ENCODE measurements at regions not wholly inside any gene's neighbourhood (a gene's known extent, or its start where the extent isn't known, plus 50 kb on each side); places are given as distances from the start of the nearest gene placed in this dataset.

DNA sequence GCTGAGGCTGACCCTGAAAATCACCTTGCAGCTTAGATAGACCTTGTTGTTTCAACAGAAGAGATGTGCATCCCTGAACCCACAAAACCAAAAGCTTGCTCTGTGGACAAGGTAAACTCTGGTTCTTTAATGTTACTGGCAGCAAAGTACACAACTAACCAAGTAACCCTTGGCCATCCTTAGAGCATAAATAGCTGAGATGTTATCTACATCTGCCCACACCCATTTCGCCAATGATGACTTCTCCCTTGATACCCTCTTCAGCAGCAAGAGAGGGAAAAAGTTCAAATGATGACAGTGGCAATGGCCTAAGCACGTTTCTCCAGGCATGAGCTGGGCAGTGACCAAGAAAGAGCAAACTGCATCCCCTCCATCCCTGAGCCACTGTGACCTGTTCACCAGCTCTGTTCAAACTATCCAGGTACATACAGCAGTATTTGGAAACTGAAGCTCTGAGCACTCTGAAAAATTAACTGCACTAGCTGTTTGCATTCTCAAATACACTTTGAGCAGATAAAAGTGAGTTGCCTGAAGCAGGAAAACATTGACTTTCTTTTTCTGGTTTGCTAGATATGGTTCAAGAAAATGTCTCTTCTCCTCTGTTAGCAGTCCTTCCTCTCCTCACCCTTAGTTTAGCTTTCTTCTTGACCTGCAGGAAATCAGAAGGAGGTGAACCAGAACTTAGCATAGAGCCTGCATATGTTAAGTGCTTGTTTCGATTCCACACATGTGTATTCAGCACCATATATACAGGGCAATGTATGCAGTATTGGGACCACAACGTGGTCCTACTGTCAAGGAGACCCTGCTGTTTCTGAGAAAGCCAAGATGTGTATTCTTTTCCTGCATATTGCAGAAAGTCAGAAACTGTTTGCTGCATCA, 231.7 kb downstream of the FOXO1 start:
- Mint-ChIP-seq H3K9me3 (ENCODE audit: unreplicated experiment) (peaks cover 2% of the 10 kb centered on the region), H3K36me3 (ENCODE audit: low read depth, unreplicated experiment) (no peaks in the 10 kb centered on the region), H3K27ac (ENCODE audit: unreplicated experiment) (no peak overlapping the region), H3K4me3 (ENCODE audit: unreplicated experiment) (no peak overlapping the region), H3K27me3 (ENCODE audit: low read depth, unreplicated experiment) (peaks cover 2% of the 10 kb centered on the region), H3K4me1 (ENCODE audit: low read depth, unreplicated experiment) (peaks cover 8% of the 10 kb centered on the region)
- Histone ChIP-seq H3K27me3 (ENCODE audit: insufficient read depth, low read length) (no peaks in the 10 kb centered on the region), H3K4me3 (ENCODE audit: insufficient read depth, low read depth, low read length) (no peak overlapping the region), H3K4me2 (ENCODE audit: low read length) (no peak overlapping the region), H3K4me1 (ENCODE audit: insufficient read depth, low read length) (no peaks in the 10 kb centered on the region), H3K27ac (ENCODE audit: low read depth, low read length) (no peak overlapping the region), H3K36me3 (ENCODE audit: insufficient read depth, low read length) (no peaks in the 10 kb centered on the region), H4K20me1 (ENCODE audit: insufficient read depth, low read length) (no peaks in the 10 kb centered on the region), H3K9ac (ENCODE audit: low read length) (no peak overlapping the region), H3K9me3 (ENCODE audit: insufficient read depth, low read depth, low read length) (no peaks in the 10 kb centered on the region), H3K79me2 (ENCODE audit: insufficient read depth, low read length) (no peaks in the 10 kb centered on the region), H2AFZ (ENCODE audit: low read depth, low read length) (no peak overlapping the region)
- FAIRE-seq = no peak
- TF ChIP-seq EZH2 (IDR thresholded peaks at IDR 0.05; ENCODE audit: insufficient read depth, low read length) = no peak
- TF ChIP-seq, protein P1, sequence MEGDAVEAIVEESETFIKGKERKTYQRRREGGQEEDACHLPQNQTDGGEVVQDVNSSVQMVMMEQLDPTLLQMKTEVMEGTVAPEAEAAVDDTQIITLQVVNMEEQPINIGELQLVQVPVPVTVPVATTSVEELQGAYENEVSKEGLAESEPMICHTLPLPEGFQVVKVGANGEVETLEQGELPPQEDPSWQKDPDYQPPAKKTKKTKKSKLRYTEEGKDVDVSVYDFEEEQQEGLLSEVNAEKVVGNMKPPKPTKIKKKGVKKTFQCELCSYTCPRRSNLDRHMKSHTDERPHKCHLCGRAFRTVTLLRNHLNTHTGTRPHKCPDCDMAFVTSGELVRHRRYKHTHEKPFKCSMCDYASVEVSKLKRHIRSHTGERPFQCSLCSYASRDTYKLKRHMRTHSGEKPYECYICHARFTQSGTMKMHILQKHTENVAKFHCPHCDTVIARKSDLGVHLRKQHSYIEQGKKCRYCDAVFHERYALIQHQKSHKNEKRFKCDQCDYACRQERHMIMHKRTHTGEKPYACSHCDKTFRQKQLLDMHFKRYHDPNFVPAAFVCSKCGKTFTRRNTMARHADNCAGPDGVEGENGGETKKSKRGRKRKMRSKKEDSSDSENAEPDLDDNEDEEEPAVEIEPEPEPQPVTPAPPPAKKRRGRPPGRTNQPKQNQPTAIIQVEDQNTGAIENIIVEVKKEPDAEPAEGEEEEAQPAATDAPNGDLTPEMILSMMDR (IDR thresholded peaks at IDR 0.05; ENCODE audit: insufficient read depth, low read depth, low read length) = no peak
- no peak for DNase-seq (ENCODE audit: low read depth)

DNA sequence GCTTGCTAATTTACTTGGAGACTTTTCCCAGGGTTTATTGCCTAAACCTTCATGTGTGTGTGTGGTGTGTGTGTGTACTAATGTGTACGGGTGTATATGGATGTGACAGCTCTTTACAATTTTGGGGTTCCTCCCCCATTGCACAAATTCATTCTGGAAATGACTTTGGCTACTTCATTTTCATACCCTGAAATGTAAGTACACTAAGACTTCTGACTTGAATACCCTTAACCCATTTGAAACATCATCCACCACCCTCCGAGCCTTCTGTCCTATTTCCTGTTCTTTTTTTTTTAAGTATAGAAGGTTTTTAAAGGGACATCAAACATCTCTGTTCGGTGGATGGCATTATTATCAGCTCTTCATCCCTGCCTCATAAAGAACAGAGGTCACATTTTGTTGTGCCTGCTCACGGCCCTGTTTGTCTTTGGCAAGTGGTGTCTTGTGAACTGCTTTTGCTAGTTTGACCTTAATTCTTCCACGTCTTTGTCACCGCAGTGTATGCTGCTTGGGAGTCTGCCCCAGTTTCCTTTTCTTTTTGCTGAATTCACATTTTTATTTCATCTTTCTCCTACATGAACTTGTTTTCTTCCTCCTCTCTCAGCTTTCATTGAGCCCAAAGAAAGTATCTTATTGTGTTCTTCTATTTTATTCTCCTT, 228.3 kb downstream of the FOXO1 start:
- Histone ChIP-seq H3K79me2 (ENCODE audit: insufficient read depth, low read length) (no peaks in the 10 kb centered on the region), H3K27ac (ENCODE audit: low read depth, low read length) (no peak overlapping the region), H4K20me1 (ENCODE audit: insufficient read depth, low read length) (no peaks in the 10 kb centered on the region), H3K27me3 (ENCODE audit: insufficient read depth, low read length) (no peaks in the 10 kb centered on the region), H3K4me1 (ENCODE audit: insufficient read depth, low read length) (peaks cover 8% of the 10 kb centered on the region), H2AFZ (ENCODE audit: low read depth, low read length) (no peak overlapping the region), H3K36me3 (ENCODE audit: insufficient read depth, low read length) (no peaks in the 10 kb centered on the region), H3K4me2 (ENCODE audit: low read length) (no peak overlapping the region), H3K9me3 (ENCODE audit: insufficient read depth, low read depth, low read length) (no peaks in the 10 kb centered on the region), H3K9ac (ENCODE audit: low read length) (no peak overlapping the region), H3K4me3 (ENCODE audit: insufficient read depth, low read depth, low read length) (no peak overlapping the region)
- H3K9me3 Mint-ChIP-seq (ENCODE audit: unreplicated experiment) = peaks cover 2% of the 10 kb centered on the region
- H3K27ac Mint-ChIP-seq (ENCODE audit: unreplicated experiment) = no peak overlapping the region
- FAIRE-seq (no peak), DNase-seq (ENCODE audit: low read depth) (no peak)
- peaks cover 2% of the 10 kb centered on the region for H3K27me3 Mint-ChIP-seq (ENCODE audit: low read depth, unreplicated experiment)
- no peaks in the 10 kb centered on the region for H3K36me3 Mint-ChIP-seq (ENCODE audit: low read depth, unreplicated experiment)
- no peak overlapping the region for H3K4me3 Mint-ChIP-seq (ENCODE audit: unreplicated experiment)
- no peak for TF ChIP-seq EZH2 (IDR thresholded peaks at IDR 0.05; ENCODE audit: insufficient read depth, low read length)
- TF ChIP-seq, protein P1 (IDR thresholded peaks at IDR 0.05; ENCODE audit: insufficient read depth, low read depth, low read length) = no peak
- peaks cover 3% of the 10 kb centered on the region for H3K4me1 Mint-ChIP-seq (ENCODE audit: low read depth, unreplicated experiment)

All from astrocyte (in vitro differentiated cells and primary cell).